ENCODE measurements at regions not wholly inside any gene's neighbourhood (a gene's known extent, or its start where the extent isn't known, plus 50 kb on each side); places are given as distances from the start of the nearest gene placed in this dataset.

- H3K9me3 ChIP-seq: no peaks in the 10 kb centered on the region
- H3K36me3 ChIP-seq: no peaks in the 10 kb centered on the region
- no peak overlapping the region for H3K4me3 ChIP-seq
- TF ChIP-seq POLR2AphosphoS5 (IDR thresholded peaks at IDR 0.05) (no peak), POLR2A (IDR thresholded peaks at IDR 0.05) (no peak), CTCF (IDR thresholded peaks at IDR 0.05) (no peak), EP300 (IDR thresholded peaks at IDR 0.05) (no peak)
- no peak overlapping the region for H3K27ac ChIP-seq
- DNase-seq (no peak), ATAC-seq (ENCODE audit: low FRiP score in 2 of 2) (no peak)
- H3K27me3 ChIP-seq: no peaks in the 10 kb centered on the region
- no peaks in the 10 kb centered on the region for H3K4me1 ChIP-seq
Measured at GRCh38 chr10:52994370-52994769, 221.8 kb upstream of the MBL2 start.

- no peak for DNase-seq
- no peaks in the 10 kb centered on the region for H3K4me1 ChIP-seq
- H3K27me3 ChIP-seq: no peaks in the 10 kb centered on the region
- no peak overlapping the region for H3K4me3 ChIP-seq
- WGBS, 2 donors: 71 to 76% methylated on average over 3 of the region's 3 CpGs
- no peaks in the 10 kb centered on the region for H3K9me3 ChIP-seq
- H3K27ac ChIP-seq: no peak overlapping the region
- TF ChIP-seq POLR2AphosphoS5 (IDR thresholded peaks at IDR 0.05) (no peak), CTCF (IDR thresholded peaks at IDR 0.05) (no peak), EP300 (IDR thresholded peaks at IDR 0.05) (no peak), POLR2A (IDR thresholded peaks at IDR 0.05) (no peak)
- no peaks in the 10 kb centered on the region for H3K36me3 ChIP-seq
- ATAC-seq (ENCODE audit: low FRiP score in 2 of 2): no peak
Measured at GRCh38 chr10:52993109-52993508, 220.5 kb upstream of the MBL2 start.

GRCh38 chr10:52992567-52992966, 220.0 kb upstream of the MBL2 start:
- no peak overlapping the region for H3K4me3 ChIP-seq
- no peak for ATAC-seq (ENCODE audit: low FRiP score in 2 of 2)
- no peak for DNase-seq
- 88 to 94% methylated on average over 1 of the region's 1 CpG for WGBS, 2 donors
- TF ChIP-seq POLR2A (IDR thresholded peaks at IDR 0.05) (no peak), EP300 (IDR thresholded peaks at IDR 0.05) (no peak)
- no peaks in the 10 kb centered on the region for H3K9me3 ChIP-seq
- H3K27ac ChIP-seq: no peak overlapping the region
- no peaks in the 10 kb centered on the region for H3K4me1 ChIP-seq
- no peaks in the 10 kb centered on the region for H3K36me3 ChIP-seq
- H3K27me3 ChIP-seq: no peaks in the 10 kb centered on the region

- Histone ChIP-seq H3K9me3 (no peaks in the 10 kb centered on the region), H3K27ac (no peak overlapping the region), H3K4me1 (no peaks in the 10 kb centered on the region), H3K4me3 (no peak overlapping the region), H3K27me3 (no peaks in the 10 kb centered on the region), H3K36me3 (no peaks in the 10 kb centered on the region)
- DNase-seq: no peak
- no peak for ATAC-seq (ENCODE audit: low FRiP score in 2 of 2)
- TF ChIP-seq EP300 (IDR thresholded peaks at IDR 0.05) (no peak), POLR2A (IDR thresholded peaks at IDR 0.05) (no peak), CTCF (IDR thresholded peaks at IDR 0.05) (no peak), POLR2AphosphoS5 (IDR thresholded peaks at IDR 0.05) (no peak)
- WGBS, 2 donors: 76 to 77% methylated on average over 2 of the region's 2 CpGs
Measured at GRCh38 chr10:52988923-52989322, 216.3 kb upstream of the MBL2 start.

- WGBS, 2 donors: 90 to 95% methylated on average over 2 of the region's 2 CpGs
- H3K9me3 ChIP-seq: no peaks in the 10 kb centered on the region
- TF ChIP-seq POLR2AphosphoS5 (IDR thresholded peaks at IDR 0.05): no peak
- TF ChIP-seq EP300 (IDR thresholded peaks at IDR 0.05): no peak
- no peak for TF ChIP-seq POLR2A (IDR thresholded peaks at IDR 0.05)
- no peak for TF ChIP-seq CTCF (IDR thresholded peaks at IDR 0.05)
- H3K27ac ChIP-seq: no peak overlapping the region
- H3K4me3 ChIP-seq: no peak overlapping the region
- no peaks in the 10 kb centered on the region for H3K36me3 ChIP-seq
- DNase-seq: no peak
- ATAC-seq (ENCODE audit: low FRiP score in 2 of 2): no peak
- no peaks in the 10 kb centered on the region for H3K27me3 ChIP-seq
- no peaks in the 10 kb centered on the region for H3K4me1 ChIP-seq
Measured at GRCh38 chr10:52986125-52986524, 213.5 kb upstream of the MBL2 start.
